K562 (cell line): ENCODE measurements at regions not wholly inside any gene's neighbourhood (a gene's known extent, or its start where the extent isn't known, plus 50 kb on each side); places are given as distances from the start of the nearest gene placed in this dataset.

Experiments
- ATAC-seq: fragments of 200-7000 bp; cut with Tn5 transposase; 3 replicates; pipeline ENCODE4 v1.9.1; 2020; ENCODE audit warnings: moderate library complexity
- BruUV-seq: library from RNA; stranded (reverse); fragments of 400-500 nt; replicated peaks from 2 replicates; lab custom pipeline; 2021; lab: Mats Ljungman, UMichigan
- CTCF ChIA-PET: fragments of 300-600 bp; formaldehyde crosslinking; extraction: SDS; loops from one replicate; lab custom pipeline; 2021; ENCODE audit warnings: low intra/inter-chr PET ratio; lab: Yijun Ruan, JAX
- POLR2A ChIA-PET: fragments of 300-600, 350-650 bp; sonication (Branson Sonifier 250); formaldehyde crosslinking; extraction: SDS; loops from one replicate; lab custom pipeline; 2021; ENCODE audit warnings: antibody characterized with exemption, inconsistent platforms; lab: Yijun Ruan, JAX
- DNase-seq, 4 experiments: peaks; one replicate each; pipeline versions ENCODE4 v3.0.0 to v3.0.0-alpha.2; 2011 to 2018; ENCODE audit warnings: low spot score in 3 of 4, mixed read lengths in 3 of 4; ENCODE audit errors: extremely low read depth in 1 of 4
- FAIRE-seq: peaks from 2 replicates; lab custom pipeline; 2011; peaks lifted over from hg19 to GRCh38; lab: Jason Lieb, UNC
- H2AFZ ChIP-seq: 2 replicates; pipeline ENCODE4 v1.6.0; 2011; ENCODE audit warnings: low read depth, low read length, control low read depth, inconsistent platforms
- H3K27ac ChIP-seq: fragments of 200-600 bp; 3 replicates; pipeline ENCODE4 v1.8.0; 2011; ENCODE audit warnings: low read depth, mild to moderate bottlenecking, control low read depth, inconsistent platforms, low read length, moderate library complexity, mixed read lengths; ENCODE audit errors: extremely low read depth
- H3K27me3 ChIP-seq, 2 experiments: fragments of 300-600 bp in 1 of 2; 2 replicates in 1 of 2; 3 replicates in 1 of 2; pipeline versions ENCODE4 v1.6.0 to v1.8.0; 2011; ENCODE audit warnings: inconsistent platforms in 2 of 2, low read length in 2 of 2, mild to moderate bottlenecking in 1 of 2, mixed read lengths in 1 of 2, moderate library complexity in 1 of 2; ENCODE audit not compliant: control insufficient read depth in 2 of 2, insufficient read depth in 2 of 2
- H3K36me3 ChIP-seq: fragments of 300-600 bp; 3 replicates; pipeline ENCODE4 v1.8.0; 2011; ENCODE audit warnings: mild to moderate bottlenecking, low read length, inconsistent platforms; ENCODE audit not compliant: control insufficient read depth, insufficient read depth
- H3K4me1 ChIP-seq, 2 experiments: fragments of 200-600 bp in 1 of 2; replicated peaks in 1 of 2; 2 replicates in 1 of 2; 3 replicates in 1 of 2; pipeline versions ENCODE4 v1.5.1 to v1.8.0; 2011; ENCODE audit warnings: inconsistent platforms in 2 of 2, low read length in 2 of 2, mild to moderate bottlenecking in 1 of 2, mixed read lengths in 1 of 2, moderate library complexity in 1 of 2; ENCODE audit not compliant: control insufficient read depth in 2 of 2, insufficient read depth in 2 of 2
- H3K4me2 ChIP-seq: 2 replicates; pipeline ENCODE4 v1.6.1; 2011; ENCODE audit warnings: low read length, control low read depth, inconsistent platforms, mixed read lengths; ENCODE audit not compliant: insufficient read depth
- H3K4me3 ChIP-seq: fragments of 200-600 bp; sonication (generic), shearing (Covaris generic); 2 replicates; pipeline ENCODE4 v1.5.1; 2016; ENCODE audit warnings: control low read depth, inconsistent platforms
- H3K79me2 ChIP-seq: fragments of 200-600 bp; 3 replicates; pipeline ENCODE4 v1.8.0; 2011; ENCODE audit warnings: low read length, inconsistent platforms; ENCODE audit not compliant: control insufficient read depth, insufficient read depth
- H3K9ac ChIP-seq, 2 experiments: 2 replicates each; pipeline versions ENCODE4 v1.6.0 to v1.6.1; 2011; ENCODE audit warnings: low read depth in 2 of 2, low read length in 2 of 2, control low read depth in 1 of 2, inconsistent platforms in 1 of 2, mild to moderate bottlenecking in 1 of 2, mixed read lengths in 1 of 2; ENCODE audit not compliant: insufficient read depth in 1 of 2
- H3K9me1 ChIP-seq: one replicate; pipeline ENCODE4 v1.6.0; 2011; ENCODE audit warnings: inconsistent platforms, mild to moderate bottlenecking, low read length, moderate library complexity; ENCODE audit not compliant: control insufficient read depth, insufficient read depth
- H3K9me3 ChIP-seq: replicated peaks from 2 replicates; pipeline ENCODE4 v1.5.1; 2011; ENCODE audit warnings: low read depth, low read length, inconsistent platforms; ENCODE audit not compliant: control insufficient read depth, insufficient read depth
- H4K20me1 ChIP-seq: replicated peaks from 2 replicates; pipeline ENCODE4 v1.6.1; 2011; ENCODE audit warnings: low read length, inconsistent platforms, mixed read lengths; ENCODE audit not compliant: control insufficient read depth, insufficient read depth
- ASH1L ChIP-seq: fragments of 450-650 bp; IDR thresholded peaks from 2 replicates; pipeline ENCODE4 v1.6.1; 2018; ENCODE audit warnings: borderline replicate concordance, mild to moderate bottlenecking, low read depth; ENCODE audit not compliant: partially characterized antibody
- ATF2 ChIP-seq: sonication (generic); formaldehyde crosslinking; IDR thresholded peaks from 2 replicates; pipeline ENCODE4 v1.8.1; 2022; ENCODE audit warnings: missing genetic modification reagents
- ATF7 ChIP-seq: fragments of 450-650 bp; IDR thresholded peaks from 2 replicates; pipeline ENCODE4 v1.7.1; 2014; ENCODE audit warnings: mild to moderate bottlenecking, moderate library complexity
- BCL6 ChIP-seq: fragments of 250-450 bp; sonication (Bioruptor Pico); IDR thresholded peaks from 2 replicates; pipeline ENCODE4 v1.4.0; 2020
- CREB1 ChIP-seq, 2 experiments: sonication (generic) in 1 of 2; formaldehyde crosslinking in 1 of 2; IDR thresholded peaks; 2 replicates each; pipeline versions ENCODE4 v1.6.1 to v1.8.0; 2012 to 2022; ENCODE audit warnings: inconsistent platforms in 1 of 2, mild to moderate bottlenecking in 1 of 2, missing genetic modification reagents in 1 of 2, moderate library complexity in 1 of 2
- DDX20 ChIP-seq: fragments of 450-650 bp; IDR thresholded peaks from 2 replicates; pipeline ENCODE4 v1.6.1; 2016; ENCODE audit warnings: missing genetic modification characterization, low read depth, mild to moderate bottlenecking, missing compliant biosample characterization, moderate library complexity
- DNMT1 ChIP-seq: fragments of 450-650 bp; IDR thresholded peaks from 2 replicates; pipeline ENCODE4 v1.6.1; 2016; ENCODE audit warnings: antibody characterized with exemption, mild to moderate bottlenecking
- EWSR1 ChIP-seq: fragments of 450-650 bp; IDR thresholded peaks from 2 replicates; pipeline ENCODE4 v1.6.1; 2018; ENCODE audit warnings: borderline replicate concordance, mild to moderate bottlenecking, low read depth, moderate library complexity; ENCODE audit not compliant: partially characterized antibody
- GTF2A2 ChIP-seq: IDR thresholded peaks from 2 replicates; pipeline ENCODE4 v1.6.1; 2016; ENCODE audit warnings: mild to moderate bottlenecking, missing genetic modification characterization, missing compliant biosample characterization
- HEY1 ChIP-seq: fragments of 250-450 bp; sonication (Bioruptor Pico); IDR thresholded peaks from 2 replicates; pipeline ENCODE4 v1.5.0; 2020; ENCODE audit warnings: mild to moderate bottlenecking, moderate library complexity, borderline replicate concordance
- KDM5B ChIP-seq: fragments of 200-600 bp; sonication (generic); IDR thresholded peaks from 2 replicates; pipeline ENCODE4 v1.6.1; 2012; ENCODE audit warnings: low read depth, mild to moderate bottlenecking, moderate library complexity, low read length, control low read depth, inconsistent platforms; ENCODE audit not compliant: insufficient replicate concordance
- MBD2 ChIP-seq: sonication (generic); IDR thresholded peaks from 2 replicates; pipeline ENCODE4 v1.6.1; 2016; ENCODE audit warnings: low read depth, borderline replicate concordance
- NRF1 ChIP-seq, 2 experiments: fragments of 450-650 bp; IDR thresholded peaks in 1 of 2; conservative IDR thresholded peaks in 1 of 2; 2 replicates each; pipeline ENCODE4 v1.6.1; 2014; ENCODE audit warnings: mild to moderate bottlenecking in 2 of 2
- RBBP5 ChIP-seq: fragments of 200-600 bp; sonication (generic); IDR thresholded peaks from 2 replicates; pipeline ENCODE4 v1.6.1; 2012; ENCODE audit warnings: borderline replicate concordance, mild to moderate bottlenecking, low read length, control low read depth, inconsistent platforms; ENCODE audit not compliant: insufficient read depth, poor library complexity, severe bottlenecking
- SRSF7 ChIP-seq: fragments of 200-400 bp; formaldehyde crosslinking; optimal IDR thresholded peaks from 2 replicates; pipeline ENCODE3; 2017; ENCODE audit warnings: mild to moderate bottlenecking, low read depth, low read length
- TCFL5 ChIP-seq: fragments of 250-450 bp; sonication (Bioruptor Pico); conservative IDR thresholded peaks from 2 replicates; pipeline ENCODE4 v1.6.1; 2021; ENCODE audit warnings: mild to moderate bottlenecking, moderate library complexity, matching md5 sums
- ZNF75A ChIP-seq: fragments of 450-650 bp; formaldehyde crosslinking; IDR thresholded peaks from 2 replicates; pipeline ENCODE4 v1.4.0; 2020; ENCODE audit warnings: mild to moderate bottlenecking
- WGBS: fragments of 100-300 bp; shearing (Covaris generic); methylation state at CpG from one replicate; pipeline ENCODE4 v1.1.6; 2016; ENCODE audit warnings: low coverage, mixed read lengths; ENCODE audit not compliant: insufficient coverage; ENCODE audit errors: missing lambda C conversion rate; 5-methylcytosine and 5-hydroxymethylcytosine counted together
- in situ Hi-C: fragments of 300-500 bp; cut with MboI; formaldehyde crosslinking; loops from 4 replicates; pipeline ENCODE4 v1.15.0; 2018; ENCODE audit warnings: inconsistent platforms, mixed read lengths
- intact Hi-C: fragments of 100-400 bp; cut with micrococcal nuclease; formaldehyde crosslinking; loops from 2 replicates; pipeline ENCODE4 v1.14.2; 2022
- TF ChIP-seq, protein P1 (sequence below): fragments of 450-650 bp; formaldehyde crosslinking; IDR thresholded peaks from 2 replicates; pipeline ENCODE4 v1.4.0; 2020; ENCODE audit warnings: mild to moderate bottlenecking, moderate library complexity

GRCh38 chr17:70691150-70691549, 521.8 kb downstream of the KCNJ2 start:
- no peak for DNase-seq

More at GRCh38 chr17:70691150-70691549, 521.8 kb downstream of the KCNJ2 start:
- H3K4me3 ChIP-seq = no peak overlapping the region
- TF ChIP-seq DNMT1 = no peak
- TF ChIP-seq GTF2A2 (tag) = no peak
- TF ChIP-seq ATF7 = no peak
- TF ChIP-seq EWSR1 = no peak
- TF ChIP-seq ATF2 (CRISPR knock-in tag) = no peak
- no peak for TF ChIP-seq MBD2
- TF ChIP-seq ZNF75A (CRISPR knock-in tag) = no peak
- TF ChIP-seq BCL6 = no peak
- no peak for TF ChIP-seq TCFL5 (CRISPR knock-in tag)
- TF ChIP-seq NRF1 (conservative IDR thresholded peaks at IDR 0.05 in 1 of 2, IDR thresholded peaks at IDR 0.05 in 1 of 2) = no peak
- TF ChIP-seq KDM5B = no peak
- no peak for TF ChIP-seq CREB1 (IDR thresholded peaks at IDR 0.05)
- TF ChIP-seq CREB1 (CRISPR knock-in tag; IDR thresholded peaks at IDR 0.05) = no peak
- TF ChIP-seq SRSF7 = no peak
- TF ChIP-seq ASH1L = no peak
- TF ChIP-seq DDX20 (tag) = no peak
- no peak for TF ChIP-seq HEY1 (CRISPR knock-in tag)
- no peak for TF ChIP-seq RBBP5
- TF ChIP-seq, protein P1, sequence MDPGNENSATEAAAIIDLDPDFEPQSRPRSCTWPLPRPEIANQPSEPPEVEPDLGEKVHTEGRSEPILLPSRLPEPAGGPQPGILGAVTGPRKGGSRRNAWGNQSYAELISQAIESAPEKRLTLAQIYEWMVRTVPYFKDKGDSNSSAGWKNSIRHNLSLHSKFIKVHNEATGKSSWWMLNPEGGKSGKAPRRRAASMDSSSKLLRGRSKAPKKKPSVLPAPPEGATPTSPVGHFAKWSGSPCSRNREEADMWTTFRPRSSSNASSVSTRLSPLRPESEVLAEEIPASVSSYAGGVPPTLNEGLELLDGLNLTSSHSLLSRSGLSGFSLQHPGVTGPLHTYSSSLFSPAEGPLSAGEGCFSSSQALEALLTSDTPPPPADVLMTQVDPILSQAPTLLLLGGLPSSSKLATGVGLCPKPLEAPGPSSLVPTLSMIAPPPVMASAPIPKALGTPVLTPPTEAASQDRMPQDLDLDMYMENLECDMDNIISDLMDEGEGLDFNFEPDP = no peak
- ATAC-seq = no peak
- H3K9me3 ChIP-seq = no peaks in the 10 kb centered on the region
- no peak overlapping the region for H2AFZ ChIP-seq
- WGBS = 0% methylated on average over 2 of the region's 2 CpGs
- no peaks in the 10 kb centered on the region for H3K4me1 ChIP-seq
- H4K20me1 ChIP-seq = no peaks in the 10 kb centered on the region
- H3K27me3 ChIP-seq = no peaks in the 10 kb centered on the region
- H3K4me2 ChIP-seq = no peak overlapping the region
- intact Hi-C loops (no loop called here), in situ Hi-C loops (no loop called here)
- H3K79me2 ChIP-seq = no peaks in the 10 kb centered on the region
- H3K36me3 ChIP-seq = no peaks in the 10 kb centered on the region
- no peak overlapping the region for H3K27ac ChIP-seq
- H3K9me1 ChIP-seq = no peaks in the 10 kb centered on the region
- no TSS peak for BruUV-seq
- POLR2A ChIA-PET = no interaction called here
- CTCF ChIA-PET = no interaction called here
- H3K9ac ChIP-seq = no peak overlapping the region
- no peak for FAIRE-seq
